Posterior cingulate gyrus (tissue), 11 donors: ENCODE measurements at regions not wholly inside any gene's neighbourhood (a gene's known extent, or its start where the extent isn't known, plus 50 kb on each side); places are given as distances from the start of the nearest gene placed in this dataset.
"Not testable (repeated sequence)": the region's sequence is repeated elsewhere in the genome, so short reads cannot be mapped to it uniquely, and the experiment has no call there.

ENCODE experiments used
- DNase-seq, 10 donors: peaks; one replicate each; pipeline versions ENCODE4 v3.0.0 to v3.0.0-alpha.2; 2020 to 2021; ENCODE audit warnings: mixed read lengths in 3 of 10
- intact Hi-C: fragments of 100-400 bp; cut with DNase I; formaldehyde crosslinking; loops from one replicate; pipeline ENCODE4 v1.15.1; 2023

DNA sequence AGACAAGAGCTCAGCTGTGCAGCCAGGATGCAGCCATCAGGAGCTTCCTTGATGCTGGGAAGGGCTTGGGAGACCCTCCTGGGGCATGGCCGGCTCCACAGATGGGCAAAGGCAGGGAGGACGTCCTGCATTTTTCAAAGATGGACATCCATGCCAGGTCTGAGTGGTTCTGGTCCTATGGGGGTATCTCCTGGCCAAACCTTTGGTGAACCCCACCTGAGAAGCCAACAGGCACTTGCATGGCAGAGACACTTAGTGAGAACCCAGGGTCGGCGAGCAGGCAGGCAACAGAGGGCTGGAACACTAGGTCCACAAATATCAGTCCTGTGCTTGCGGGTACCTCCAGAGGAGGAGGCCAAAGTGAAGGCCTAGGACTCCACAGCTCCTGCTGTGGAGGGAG, 70.0 kb downstream of the KCTD15 start:
- DNase-seq = peak in 1 of 10 donors; percentile 63
- intact Hi-C loops = no loop called here

- intact Hi-C loops = no loop called here
- peak in 1 of 10 donors; percentile 74 for DNase-seq
Measured at GRCh38 chr19:33868076-33868735, 71.5 kb downstream of the KCTD15 start.

GRCh38 chr19:33868788-33869412, 72.2 kb downstream of the KCTD15 start:
- intact Hi-C loops = no loop called here

GRCh38 chr19:33870298-33870932, 73.7 kb downstream of the KCTD15 start:
- intact Hi-C loops, DNase-seq: not testable (repeated sequence)

More at GRCh38 chr19:33868788-33869412, 72.2 kb downstream of the KCTD15 start:
- DNase-seq = peak in 9 of 10 donors; percentile 28 to 95 (median 62)

GRCh38 chr19:33871605-33872004, 74.9 kb downstream of the KCTD15 start:
- DNase-seq = no peak
- intact Hi-C loops = no loop called here

DNA sequence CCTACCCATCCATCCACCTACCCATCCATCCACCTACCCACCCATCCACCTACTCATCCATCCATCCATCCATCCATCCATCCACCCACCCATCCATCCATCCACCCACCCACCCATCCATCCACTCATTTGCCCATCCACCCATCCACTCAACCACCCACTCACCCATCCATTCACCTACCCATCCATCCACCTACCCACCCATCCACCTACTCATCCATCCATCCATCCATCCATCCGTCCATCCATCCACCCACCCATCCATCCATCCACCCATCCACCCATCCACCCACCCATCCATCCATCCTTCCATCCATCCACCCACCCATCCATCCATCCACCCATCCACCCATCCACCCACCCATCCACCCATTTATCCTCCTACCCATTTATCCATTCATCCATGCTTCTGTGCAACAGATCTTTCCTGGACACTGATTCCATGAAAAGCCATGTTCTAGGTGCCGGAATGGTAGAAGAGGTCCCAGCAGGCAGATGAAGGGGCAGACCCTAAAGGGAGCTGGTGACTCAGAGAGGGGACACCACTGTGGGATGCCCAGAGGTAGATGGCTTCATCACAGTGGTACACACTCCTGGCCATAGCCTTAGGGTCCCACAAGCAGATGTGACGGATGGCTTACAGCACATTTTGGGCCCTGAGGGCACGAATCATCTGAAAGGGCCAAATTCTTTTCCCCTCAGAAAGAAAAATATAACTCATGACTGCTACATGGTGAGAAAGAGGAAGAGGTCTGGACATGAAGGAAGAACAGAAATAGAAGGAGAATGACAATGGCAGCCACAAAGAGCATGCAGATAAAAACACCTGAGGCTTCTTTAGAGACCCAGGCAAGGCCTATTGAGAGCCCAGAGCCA, 76.0 kb downstream of the KCTD15 start:
- intact Hi-C loops = no loop called here
- no peak for DNase-seq

- intact Hi-C loops = no loop called here
- DNase-seq = peak in 1 of 10 donors; percentile 46
Measured at GRCh38 chr19:33875071-33875470, 78.4 kb downstream of the KCTD15 start.

DNA sequence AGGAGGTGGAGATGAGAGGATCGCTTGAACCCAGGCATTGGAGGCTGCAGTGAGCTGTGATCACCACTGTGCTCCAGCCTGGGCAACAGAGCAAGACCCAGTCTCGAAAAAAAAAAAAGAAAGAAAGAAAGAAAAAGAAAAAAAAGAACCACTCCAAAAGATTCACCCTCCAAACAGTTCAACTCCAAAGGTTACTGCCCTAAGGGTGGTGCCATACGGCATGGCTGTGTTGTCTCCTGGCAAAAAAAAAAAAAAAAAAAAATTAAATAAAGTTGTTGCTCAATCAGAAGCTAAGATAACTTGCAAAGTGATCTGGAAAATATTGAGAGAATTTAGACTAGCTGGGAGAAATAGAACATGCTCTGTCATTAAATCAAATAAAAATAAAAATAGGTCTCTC, 79.5 kb downstream of the KCTD15 start:
- DNase-seq = no peak
- intact Hi-C loops = no loop called here

GRCh38 chr19:33878030-33878544, 81.4 kb downstream of the KCTD15 start:
- intact Hi-C loops = no loop called here
- no peak for DNase-seq

GRCh38 chr19:33878910-33879810, 82.5 kb downstream of the KCTD15 start:
- intact Hi-C loops = no loop called here
- no peak for DNase-seq

GRCh38 chr19:33879818-33880575, 83.3 kb downstream of the KCTD15 start:
- intact Hi-C loops = no loop called here
- DNase-seq = peak in 1 of 10 donors; percentile 67

- DNase-seq = no peak
- intact Hi-C loops = no loop called here
Measured at GRCh38 chr19:33883859-33884519, 87.3 kb downstream of the KCTD15 start.

- no peak for DNase-seq
- intact Hi-C loops = no loop called here
Measured at GRCh38 chr19:33885236-33885635, 88.6 kb downstream of the KCTD15 start.

DNA sequence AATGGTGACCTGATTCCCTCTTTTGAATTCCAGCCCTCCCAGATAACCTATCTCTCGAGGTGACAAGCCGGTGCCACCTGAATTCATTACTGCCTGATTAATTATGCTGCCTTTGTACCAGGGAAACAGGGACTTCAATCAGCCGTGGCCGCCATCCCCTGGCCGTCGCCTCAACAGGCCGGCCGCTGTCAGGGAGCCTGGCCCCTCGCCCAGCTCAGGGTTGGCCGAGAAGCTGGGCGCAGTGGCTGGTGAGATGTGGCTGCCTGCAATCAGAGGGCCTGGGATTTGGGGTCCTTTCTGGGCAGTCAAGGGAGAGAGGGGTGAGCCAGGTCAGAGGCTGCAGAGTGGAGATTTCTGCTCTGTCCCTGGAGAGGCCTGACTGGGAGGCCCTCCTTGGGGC, 91.2 kb downstream of the KCTD15 start:
- peak in 7 of 10 donors; percentile 19 to 85 (median 43) for DNase-seq
- intact Hi-C loops = no loop called here

DNA sequence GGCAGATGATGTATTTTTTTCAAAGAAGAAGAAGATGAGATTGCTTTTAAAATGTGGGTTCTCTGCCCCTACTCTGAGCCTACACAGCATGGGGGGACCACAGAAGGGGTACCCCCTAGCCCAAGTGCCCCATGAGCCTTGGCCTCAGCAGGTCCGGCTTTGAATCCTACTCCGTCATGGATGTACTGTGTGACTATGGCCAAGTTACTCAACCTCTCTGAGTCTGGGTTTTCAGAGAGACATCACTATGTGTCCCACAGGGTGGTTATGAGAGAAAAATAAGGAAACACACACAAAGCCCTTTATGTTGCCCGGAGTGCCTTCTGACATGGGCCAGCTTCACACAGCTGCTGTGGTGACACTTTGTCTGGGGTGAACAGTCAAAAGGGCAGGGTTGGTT, 92.0 kb downstream of the KCTD15 start:
- intact Hi-C loops = no loop called here

GRCh38 chr19:33890569-33890968, 93.9 kb downstream of the KCTD15 start:
- intact Hi-C loops = no loop called here
- no peak for DNase-seq

More for the DNA sequence above, 92.0 kb downstream of the KCTD15 start:
- DNase-seq = no peak

DNA sequence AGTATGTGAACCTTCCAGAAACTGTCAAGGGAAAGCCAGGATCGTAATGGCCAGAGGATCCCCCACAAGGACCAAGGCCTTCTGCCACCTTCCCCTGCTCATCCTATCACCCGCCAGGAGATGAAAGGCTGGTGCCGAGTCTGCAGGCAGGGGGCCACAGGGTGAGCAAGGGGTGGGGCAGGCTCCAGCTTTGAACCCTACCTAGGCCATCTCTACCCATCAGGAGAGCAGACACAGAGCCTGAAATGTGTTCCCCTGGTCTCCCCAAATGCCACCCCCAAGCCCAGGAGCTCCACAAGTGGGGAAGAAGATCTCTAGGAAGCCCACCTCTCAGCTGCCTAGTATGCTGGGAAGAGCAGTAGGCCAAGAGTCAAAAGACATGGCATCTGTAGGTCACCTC, 95.1 kb downstream of the KCTD15 start:
- intact Hi-C loops = no loop called here
- DNase-seq = peak in 1 of 10 donors; percentile 76

GRCh38 chr19:33894787-33895186, 98.1 kb downstream of the KCTD15 start:
- DNase-seq = no peak
- intact Hi-C loops = no loop called here
